GM12878 (cell line): ENCODE measurements at regions not wholly inside any gene's neighbourhood (a gene's known extent, or its start where the extent isn't known, plus 50 kb on each side); places are given as distances from the start of the nearest gene placed in this dataset.

Source experiments
- ATAC-seq: fragments of 200-7000 bp; cut with Tn5 transposase; 3 replicates; pipeline ENCODE4 v1.9.1; 2020; ENCODE audit warnings: mild to moderate bottlenecking, moderate library complexity
- BruUV-seq: library from RNA; stranded (reverse); fragments of 400-500 nt; replicated peaks from 2 replicates; lab custom pipeline; 2021; lab: Mats Ljungman, UMichigan
- CTCF ChIA-PET: fragments of 300-600 bp; sonication (Branson Sonifier 250); formaldehyde crosslinking; extraction: SDS; loops from one replicate; lab custom pipeline; 2021; ENCODE audit warnings: inconsistent platforms; lab: Yijun Ruan, JAX
- POLR2A ChIA-PET: fragments of 350-600 bp; formaldehyde crosslinking; extraction: SDS; loops from one replicate; lab custom pipeline; 2021; ENCODE audit warnings: inconsistent platforms; lab: Charles Lee
- RAD21 ChIA-PET: fragments of 300-600 bp; sonication (Branson Sonifier 250); formaldehyde crosslinking; loops from one replicate; lab custom pipeline; 2023; ENCODE audit warnings: antibody characterized with exemption; ENCODE audit not compliant: unreplicated experiment; lab: Charles Lee
- SMC1A ChIA-PET: fragments of 300-600 bp; sonication (Branson Sonifier 250); formaldehyde crosslinking; loops from one replicate; lab custom pipeline; 2023; ENCODE audit not compliant: unreplicated experiment, uncharacterized antibody; lab: Charles Lee
- DNase-seq: peaks from one replicate; pipeline ENCODE4 v3.0.0-alpha.2; 2011; ENCODE audit warnings: low read depth, low spot score
- FAIRE-seq: peaks from 3 replicates; lab custom pipeline; 2011; peaks lifted over from hg19 to GRCh38; lab: Jason Lieb, UNC
- H2AFZ ChIP-seq: 2 replicates; pipeline ENCODE4 v1.6.0; 2011; ENCODE audit warnings: low read depth, low read length, control low read depth; ENCODE audit not compliant: control insufficient read depth
- H3K27ac ChIP-seq: 2 replicates; pipeline ENCODE4 v1.5.1; 2011; ENCODE audit warnings: control low read depth; ENCODE audit not compliant: control insufficient read depth, insufficient read depth
- H3K27me3 ChIP-seq, 2 experiments: replicated peaks in 1 of 2; 2 replicates each; pipeline versions ENCODE4 v1.6.0 to v1.6.1; 2011; ENCODE audit warnings: low read length in 1 of 2; ENCODE audit not compliant: control insufficient read depth in 2 of 2, insufficient read depth in 2 of 2
- H3K36me3 ChIP-seq, 2 experiments: 2 replicates each; pipeline ENCODE4 v1.5.1; 2011; ENCODE audit warnings: low read length in 1 of 2; ENCODE audit not compliant: control insufficient read depth in 2 of 2, insufficient read depth in 2 of 2
- H3K4me1 ChIP-seq: 2 replicates; pipeline ENCODE4 v1.6.1; 2011; ENCODE audit warnings: mild to moderate bottlenecking, low read length, moderate library complexity, mixed read lengths; ENCODE audit not compliant: control insufficient read depth, insufficient read depth
- H3K4me2 ChIP-seq: 2 replicates; pipeline ENCODE4 v1.6.0; 2011; ENCODE audit warnings: control low read depth; ENCODE audit not compliant: control insufficient read depth, insufficient read depth
- H3K4me3 ChIP-seq: fragments of 200-600 bp; sonication (generic); 2 replicates; pipeline ENCODE4 v1.5.1; 2016
- H3K79me2 ChIP-seq: 2 replicates; pipeline ENCODE4 v1.6.0; 2011; ENCODE audit warnings: low read length; ENCODE audit not compliant: control insufficient read depth, insufficient read depth
- H3K9ac ChIP-seq: 2 replicates; pipeline ENCODE4 v1.8.0; 2011; ENCODE audit warnings: low read length, control low read depth, mixed read lengths; ENCODE audit not compliant: control insufficient read depth, insufficient read depth
- H3K9me3 ChIP-seq: replicated peaks from 3 replicates; pipeline ENCODE4 v1.5.1; 2011; ENCODE audit warnings: mild to moderate bottlenecking, low read length; ENCODE audit not compliant: control insufficient read depth, insufficient read depth
- H4K20me1 ChIP-seq: 2 replicates; pipeline ENCODE4 v1.6.0; 2011; ENCODE audit not compliant: control insufficient read depth, insufficient read depth
- BHLHE40 ChIP-seq, 2 experiments: fragments of 450-650 bp in 1 of 2; IDR thresholded peaks; 2 replicates each; pipeline ENCODE4 v1.6.1; 2011 to 2017; ENCODE audit warnings: low read depth in 2 of 2, borderline replicate concordance in 1 of 2, improper control_type of control experiment in 1 of 2, low read length in 1 of 2, mild to moderate bottlenecking in 1 of 2
- EED ChIP-seq: sonication (generic); IDR thresholded peaks from 2 replicates; pipeline ENCODE4 v1.6.1; 2016; ENCODE audit warnings: antibody characterized with exemption, low read depth
- EP300 ChIP-seq, 2 experiments: fragments of 150-350 bp in 1 of 2; IDR thresholded peaks; 2 replicates each; pipeline ENCODE4 v1.6.1; 2011 to 2012; ENCODE audit warnings: low read depth in 2 of 2, low read length in 2 of 2, borderline replicate concordance in 1 of 2, improper control_type of control experiment in 1 of 2, inconsistent platforms in 1 of 2; ENCODE audit not compliant: control insufficient read depth in 1 of 2
- JUND ChIP-seq: IDR thresholded peaks from 2 replicates; pipeline ENCODE4 v1.6.1; 2012; ENCODE audit warnings: low read depth, mild to moderate bottlenecking, low read length, improper control_type of control experiment, moderate library complexity
- MEF2A ChIP-seq: IDR thresholded peaks from 2 replicates; pipeline ENCODE4 v1.6.1; 2011; ENCODE audit warnings: low read depth, mild to moderate bottlenecking, low read length, moderate library complexity; ENCODE audit not compliant: insufficient read depth
- MEF2B ChIP-seq: fragments of 450-650 bp; IDR thresholded peaks from 2 replicates; pipeline ENCODE4 v1.6.1; 2018; ENCODE audit warnings: mild to moderate bottlenecking, moderate library complexity; ENCODE audit not compliant: partially characterized antibody, poor library complexity, severe bottlenecking
- RAD51 ChIP-seq: fragments of 450-650 bp; IDR thresholded peaks from 2 replicates; pipeline ENCODE4 v1.6.1; 2016; ENCODE audit warnings: moderate library complexity, mild to moderate bottlenecking, inconsistent platforms
- SMARCA5 ChIP-seq: fragments of 450-650 bp; IDR thresholded peaks from 2 replicates; pipeline ENCODE4 v1.6.1; 2017; ENCODE audit warnings: mild to moderate bottlenecking
- SREBF2 ChIP-seq: IDR thresholded peaks from 2 replicates; pipeline ENCODE4 v1.6.1; 2012; ENCODE audit warnings: mild to moderate bottlenecking, low read length
- TBL1XR1 ChIP-seq: IDR thresholded peaks from 2 replicates; pipeline ENCODE4 v1.6.1; 2012; ENCODE audit warnings: low read depth, low read length, improper control_type of control experiment
- ZNF622 ChIP-seq: fragments of 450-650 bp; IDR thresholded peaks from 2 replicates; pipeline ENCODE4 v1.6.1; 2017; ENCODE audit warnings: mild to moderate bottlenecking, inconsistent platforms
- WGBS: methylation state at CpG from one replicate; pipeline ENCODE4 v1.1.6; 2016; ENCODE audit warnings: low lambda C conversion rate; ENCODE audit not compliant: insufficient replicate concordance, insufficient coverage; ENCODE audit errors: missing lambda C conversion rate; 5-methylcytosine and 5-hydroxymethylcytosine counted together
- in situ Hi-C: fragments of 300-500 bp; cut with MboI; formaldehyde crosslinking; loops from 9 replicates; pipeline ENCODE4 v1.14.3; 2018; ENCODE audit warnings: mixed read lengths
- intact Hi-C: fragments of 100-400 bp; cut with micrococcal nuclease; formaldehyde crosslinking; loops from one replicate; pipeline ENCODE4 v1.14.2; 2022; ENCODE audit not compliant: unreplicated experiment

DNA sequence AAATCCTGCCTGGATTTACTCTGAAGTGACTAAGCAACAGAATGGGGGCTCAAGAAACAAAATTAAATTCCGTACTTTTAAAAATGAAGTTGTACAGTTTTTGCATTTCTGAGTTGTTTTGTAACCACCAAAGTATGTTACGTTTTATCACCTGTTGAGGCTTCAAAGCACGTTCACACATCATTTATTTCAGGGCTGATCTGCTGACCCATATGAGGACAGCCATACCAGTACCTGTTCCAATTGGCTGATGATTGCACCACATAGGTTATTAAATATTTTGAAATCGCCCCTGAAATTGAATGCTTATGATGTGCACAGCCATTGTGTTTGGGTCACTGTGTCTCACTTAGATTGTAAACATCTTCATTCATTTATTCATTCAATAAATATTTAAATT is 72.0 kb upstream of the FLT1 start (continued):
- TF ChIP-seq EP300 (IDR thresholded peaks at IDR 0.05; ENCODE audit: borderline replicate concordance in 1 of 2, control insufficient read depth in 1 of 2, low read depth in 2 of 2, low read length in 2 of 2): no peak
- no peak for TF ChIP-seq SREBF2
- no peak for TF ChIP-seq MEF2A
- TF ChIP-seq TBL1XR1: no peak
- TF ChIP-seq RAD51: no peak

DNA sequence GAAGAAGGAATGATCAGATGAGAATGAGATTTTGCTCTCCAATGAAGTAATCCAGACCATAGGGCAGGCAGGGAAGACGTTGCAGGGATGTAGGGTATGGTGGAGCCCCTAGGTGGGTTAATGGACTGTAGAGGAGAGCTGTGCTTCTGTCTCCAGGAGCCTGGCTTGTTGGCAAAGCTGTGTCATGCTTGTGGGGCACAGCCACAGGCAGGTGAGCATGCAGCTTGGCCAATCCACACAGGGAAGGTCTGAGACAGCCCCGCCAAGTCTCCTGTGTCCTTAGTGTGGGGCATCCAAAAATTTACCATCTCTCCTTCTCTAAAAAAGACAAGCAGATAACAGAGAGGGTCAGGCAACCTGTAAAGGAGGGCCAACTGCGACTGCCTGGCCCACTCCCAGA is 71.4 kb upstream of the FLT1 start:
- 43% methylated on average over 3 of the region's 3 CpGs for WGBS
- Histone ChIP-seq H3K9ac (no peak overlapping the region), H3K36me3 (no peaks in the 10 kb centered on the region), H3K4me3 (no peak overlapping the region), H3K9me3 (no peaks in the 10 kb centered on the region), H3K4me2 (no peak overlapping the region), H2AFZ (no peak overlapping the region), H3K4me1 (no peaks in the 10 kb centered on the region; the same call in 1 of the 2 replicates), H3K27me3 (no peaks in the 10 kb centered on the region), H4K20me1 (no peaks in the 10 kb centered on the region), H3K79me2 (no peaks in the 10 kb centered on the region), H3K27ac (no peak overlapping the region)
- SMC1A ChIA-PET: no interaction called here
- intact Hi-C loops: no loop called here
- ATAC-seq (no peak), DNase-seq (no peak), FAIRE-seq (no peak)
- CTCF ChIA-PET: no interaction called here
- RAD21 ChIA-PET: no interaction called here
- in situ Hi-C loops: no loop called here
- POLR2A ChIA-PET: no interaction called here
- TF ChIP-seq TBL1XR1 (no peak), SMARCA5 (no peak), JUND (no peak), MEF2B (no peak), ZNF622 (no peak), BHLHE40 (IDR thresholded peaks at IDR 0.05; ENCODE audit: borderline replicate concordance in 1 of 2, low read depth in 2 of 2, low read length in 1 of 2) (no peak), EED (no peak)
- BruUV-seq: no TSS peak
